ENCODE measurements at regions not wholly inside any gene's neighbourhood (a gene's known extent, or its start where the extent isn't known, plus 50 kb on each side); places are given as distances from the start of the nearest gene placed in this dataset.
"Not testable (repeated sequence)": the region's sequence is repeated elsewhere in the genome, so short reads cannot be mapped to it uniquely, and the experiment has no call there.

DNA sequence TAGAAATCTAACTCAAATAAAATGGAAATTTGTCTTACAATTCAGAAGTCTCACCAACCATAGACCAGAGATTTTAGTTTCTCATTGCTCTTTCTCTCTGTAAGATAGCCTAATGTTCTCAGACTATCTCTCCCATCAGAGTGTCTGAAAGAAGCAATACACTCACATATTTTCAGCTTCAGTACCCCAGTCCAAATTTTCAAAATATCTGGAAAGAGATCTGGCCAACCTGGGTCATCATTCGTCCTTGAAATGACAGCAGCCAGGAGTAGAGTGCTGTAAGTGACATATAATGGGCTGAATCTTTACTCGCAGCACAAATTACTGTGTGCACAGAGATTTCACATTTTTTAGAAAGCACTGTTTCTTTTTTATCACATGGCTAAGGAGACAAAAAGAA lies 313.3 kb upstream of the PRR16 start:
- DNase-seq (ENCODE audit: low spot score): no peak

- no peak for DNase-seq (ENCODE audit: low spot score)
These were observed 312.9 kb upstream of the PRR16 start for GRCh38 chr5:120151181-120151580.

DNA sequence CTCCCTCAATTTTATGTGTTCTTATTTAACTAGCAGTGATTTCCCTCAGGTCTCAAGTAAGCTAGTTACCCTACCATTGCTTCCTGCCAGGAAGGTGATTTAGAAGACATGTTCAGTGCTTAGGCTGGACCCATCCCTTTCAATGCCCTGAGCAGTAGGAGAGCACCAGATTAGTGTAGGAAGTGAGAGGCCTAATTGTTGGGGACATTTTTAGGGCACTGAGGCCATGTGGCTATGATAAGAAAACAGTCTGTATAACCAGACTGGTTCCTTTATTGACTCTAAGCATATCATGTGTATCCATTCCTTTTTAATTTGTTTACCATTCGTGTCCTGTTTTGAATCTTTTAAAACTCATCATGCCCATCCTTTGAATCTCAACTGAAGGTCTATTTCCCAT lies 312.3 kb upstream of the PRR16 start:
- DNase-seq (ENCODE audit: low spot score): no peak

- no peak for DNase-seq (ENCODE audit: low spot score)
These were observed 311.6 kb upstream of the PRR16 start for GRCh38 chr5:120152472-120152871.

GRCh38 chr5:120152931-120153330 lies 311.2 kb upstream of the PRR16 start:
- DNase-seq (ENCODE audit: low spot score): no peak

DNA sequence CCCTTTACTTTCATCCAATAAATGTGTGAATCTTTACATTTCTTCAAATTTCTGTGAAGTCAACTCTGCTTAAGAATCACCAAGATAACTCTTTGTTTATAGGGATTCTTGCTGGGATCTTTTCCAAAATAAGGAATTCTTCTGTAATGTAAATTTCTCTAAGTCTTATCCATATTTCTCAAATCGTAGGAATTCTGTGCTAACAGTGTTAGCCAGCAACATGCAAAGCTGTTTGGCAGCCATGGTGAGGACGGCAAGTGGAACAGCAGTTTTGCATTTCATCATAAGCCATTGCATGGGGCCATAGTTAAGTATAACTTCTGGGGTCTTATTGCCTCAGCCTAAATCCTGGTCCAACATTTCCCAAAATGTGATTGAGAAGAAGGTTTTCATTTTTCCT lies 310.5 kb upstream of the PRR16 start:
- DNase-seq (ENCODE audit: low spot score): no peak

GRCh38 chr5:120155873-120156272 lies 308.2 kb upstream of the PRR16 start:
- no peak for DNase-seq (ENCODE audit: low spot score)

DNA sequence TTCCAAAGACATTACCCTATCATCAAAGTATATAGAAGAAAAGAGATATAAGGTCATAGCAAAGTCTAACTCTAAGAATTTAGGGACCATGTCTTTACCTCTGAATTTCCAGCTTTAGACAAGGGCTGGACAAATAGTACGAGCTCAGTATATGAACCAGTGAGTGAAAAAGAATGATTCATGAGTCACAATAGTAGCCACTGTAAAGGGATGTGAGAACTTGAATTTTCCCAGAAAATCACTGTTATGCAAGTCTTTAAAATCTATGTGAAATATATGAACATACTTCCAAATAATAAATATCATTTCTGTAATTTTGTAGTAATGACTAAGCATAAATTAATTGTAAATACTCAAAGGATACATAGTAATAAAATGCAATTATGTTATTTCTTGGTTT lies 305.9 kb upstream of the PRR16 start:
- no peak for DNase-seq (ENCODE audit: low spot score)

GRCh38 chr5:120159155-120159554 lies 304.9 kb upstream of the PRR16 start:
- no peak for DNase-seq (ENCODE audit: low spot score)

DNA sequence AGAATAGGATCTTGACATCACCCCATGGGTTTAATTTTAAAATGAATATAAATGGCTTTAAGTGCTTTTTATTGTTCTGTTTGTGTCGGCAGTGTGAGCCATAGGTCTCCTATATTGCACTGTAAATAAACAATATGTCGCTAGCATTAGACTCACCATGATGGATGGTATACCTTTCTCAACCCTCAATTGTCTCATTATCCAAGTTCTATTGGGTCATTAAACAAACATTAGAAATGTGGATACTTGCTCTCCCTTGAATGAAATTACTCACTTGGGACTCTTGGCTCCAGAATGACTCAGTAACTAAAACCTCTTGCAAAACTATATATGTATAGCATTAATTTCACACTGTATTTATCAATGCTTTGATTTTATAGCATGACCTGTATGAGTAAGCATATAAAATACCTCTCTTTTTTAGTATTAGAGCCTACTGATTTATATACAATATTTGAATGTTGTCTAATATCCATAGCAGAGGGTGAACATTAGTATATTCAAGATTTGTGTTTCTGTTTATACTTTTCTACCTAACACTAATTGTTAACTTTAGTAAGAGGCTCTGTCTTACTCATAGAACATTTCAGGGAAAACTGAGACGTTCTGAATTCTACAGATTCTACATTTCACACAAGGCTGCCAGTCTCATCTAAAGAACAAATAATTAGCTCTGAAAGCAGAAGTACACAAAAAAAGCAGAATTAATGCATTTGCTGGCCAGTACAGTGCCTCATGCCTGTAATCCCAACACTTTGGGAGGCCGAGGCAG lies 303.8 kb upstream of the PRR16 start:
- DNase-seq (ENCODE audit: low spot score): no peak

GRCh38 chr5:120162321-120162720 lies 301.8 kb upstream of the PRR16 start:
- DNase-seq (ENCODE audit: low spot score): no peak

GRCh38 chr5:120164037-120164436 lies 300.1 kb upstream of the PRR16 start:
- no peak for DNase-seq (ENCODE audit: low spot score)

DNA sequence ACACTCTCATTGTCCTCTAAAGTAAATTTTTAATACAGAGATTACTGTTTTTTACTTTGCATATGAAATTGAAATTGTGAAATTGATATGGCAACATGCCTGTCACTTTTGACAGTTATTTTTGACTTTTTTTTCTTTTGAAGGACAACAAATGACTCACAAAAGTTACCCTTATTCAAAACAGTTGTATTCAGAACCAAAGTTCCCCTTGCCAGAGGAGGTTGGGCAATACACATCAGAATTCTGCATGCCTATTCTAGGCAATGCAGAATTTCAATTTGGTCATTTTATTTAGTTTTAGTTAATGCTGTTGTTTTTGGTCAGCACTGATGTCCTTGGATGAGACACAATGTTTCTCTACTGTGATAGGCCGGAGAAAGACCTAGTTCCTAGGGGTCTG lies 299.1 kb upstream of the PRR16 start:
- no peak for DNase-seq (ENCODE audit: low spot score)

- DNase-seq (ENCODE audit: low spot score): no peak
These were observed 291.0 kb upstream of the PRR16 start for GRCh38 chr5:120173125-120173524.

DNA sequence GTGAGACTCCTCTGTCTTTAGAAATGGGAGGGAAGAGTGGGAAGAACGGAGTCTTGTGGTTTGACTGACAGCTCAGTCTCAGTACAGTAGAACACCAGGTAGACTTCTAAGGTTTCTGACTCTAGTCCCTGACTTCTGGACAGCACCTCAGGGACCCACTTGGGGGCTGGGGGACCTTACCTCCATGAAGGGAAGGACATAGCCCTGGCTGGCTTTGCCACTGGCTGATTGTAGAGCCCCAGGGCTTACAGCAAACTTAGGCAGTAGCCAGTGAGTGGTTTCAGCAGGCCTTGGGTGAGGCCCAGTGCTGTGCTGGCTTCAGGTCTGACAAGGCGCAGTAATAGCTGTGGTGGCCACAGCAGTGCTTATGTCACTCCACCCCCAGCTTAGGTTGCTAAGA lies 290.0 kb upstream of the PRR16 start:
- no peak for DNase-seq (ENCODE audit: low spot score)

DNA sequence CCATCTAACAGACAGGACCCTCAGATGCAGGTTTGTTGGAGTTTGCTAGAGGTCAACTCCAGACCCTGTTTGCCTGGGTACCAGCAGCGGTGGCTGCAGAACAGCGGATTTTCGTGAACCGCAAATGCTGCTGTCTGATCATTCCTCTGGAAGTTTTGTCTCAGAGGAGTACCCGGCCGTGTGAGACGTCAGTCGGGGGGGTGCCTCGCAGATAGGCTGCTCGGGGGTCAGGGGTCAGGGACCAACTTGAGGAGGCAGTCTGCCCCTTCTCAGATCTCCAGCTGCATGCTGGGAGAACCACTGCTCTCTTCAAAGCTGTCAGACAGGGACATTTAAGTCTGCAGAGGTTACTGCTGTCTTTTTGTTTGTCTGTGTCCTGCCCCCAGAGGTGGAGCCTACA lies 282.9 kb upstream of the PRR16 start:
- DNase-seq (ENCODE audit: low spot score): not testable (repeated sequence)

DNA sequence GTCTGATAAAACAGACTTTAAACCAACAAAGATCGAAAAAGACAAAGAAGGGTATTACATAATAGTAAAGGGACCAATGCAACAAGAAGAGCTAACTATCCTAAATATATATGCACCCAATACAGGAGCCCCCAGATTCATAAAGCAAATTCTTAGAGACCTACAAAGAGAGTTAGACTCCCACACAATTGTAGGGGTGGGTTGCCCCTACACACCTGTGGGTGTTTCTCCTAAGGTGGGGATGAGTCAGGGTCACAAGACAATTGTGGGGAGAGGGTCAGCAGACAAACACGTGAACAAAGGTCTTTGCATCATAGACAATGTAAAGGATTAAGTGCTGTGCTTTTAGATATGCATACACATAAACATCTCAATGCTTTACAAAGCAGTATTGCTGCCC lies 269.4 kb upstream of the PRR16 start:
- DNase-seq (ENCODE audit: low spot score): not testable (repeated sequence)

DNA sequence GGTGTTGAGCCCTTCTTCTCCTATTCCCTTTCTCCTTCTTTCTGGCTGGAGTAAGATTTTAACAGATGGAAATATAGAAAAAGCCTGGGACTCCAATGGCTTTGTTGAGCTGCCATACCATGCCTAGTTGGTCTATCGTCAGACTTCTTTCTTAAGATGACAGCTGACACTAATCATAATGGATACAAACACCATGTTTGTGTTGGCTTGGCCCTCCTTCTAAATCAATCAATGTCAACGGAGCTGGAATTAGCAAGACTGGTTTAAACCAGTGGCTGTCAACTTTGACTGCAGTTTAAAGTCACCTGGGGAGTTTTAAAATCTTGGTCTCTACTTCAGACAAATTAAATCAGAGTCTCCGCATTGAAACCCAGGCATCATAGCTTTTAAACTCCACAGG lies 264.5 kb upstream of the PRR16 start:
- DNase-seq (ENCODE audit: low spot score): no peak

- DNase-seq (ENCODE audit: low spot score): no peak
These were observed 257.0 kb upstream of the PRR16 start for GRCh38 chr5:120207129-120207528.

- no peak for DNase-seq (ENCODE audit: low spot score)
These were observed 247.1 kb upstream of the PRR16 start for GRCh38 chr5:120217001-120217400.

DNA sequence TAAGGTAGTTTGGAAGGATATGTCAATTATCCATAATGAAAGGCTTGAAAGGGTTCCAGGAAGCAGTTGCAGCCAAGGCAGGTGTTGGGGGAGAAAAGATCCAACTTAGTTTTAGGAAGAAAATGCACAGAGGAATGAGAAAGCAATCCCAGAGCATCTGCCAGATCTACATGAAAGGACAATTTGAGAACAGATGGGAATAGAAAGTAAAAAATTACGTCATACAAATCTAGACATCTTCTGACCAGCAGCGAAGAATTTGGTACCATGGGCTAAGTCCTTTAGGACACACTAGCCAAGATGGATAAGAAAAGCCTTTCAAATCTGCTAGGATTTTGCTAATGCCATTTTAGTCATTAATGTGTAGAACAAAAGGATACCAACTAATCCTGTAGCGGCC lies 244.1 kb upstream of the PRR16 start:
- no peak for DNase-seq (ENCODE audit: low spot score)

DNA sequence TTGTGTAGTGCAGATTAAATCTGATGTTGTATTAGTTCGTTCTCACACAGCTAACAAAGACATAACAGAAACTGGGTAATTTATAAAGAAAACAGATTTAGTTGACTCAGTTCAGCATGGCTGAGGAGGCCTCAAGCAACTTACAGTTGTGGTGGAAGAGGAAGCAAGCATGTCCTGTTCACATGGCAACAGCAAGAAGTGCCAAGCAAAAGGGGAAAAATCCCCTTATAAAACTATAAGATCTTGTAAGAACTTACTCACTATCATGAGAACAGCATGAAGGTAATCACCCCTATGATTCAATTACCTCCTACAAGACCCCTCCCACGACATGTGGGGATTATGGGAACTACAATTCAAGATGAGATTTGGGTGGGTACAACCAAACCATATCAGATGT lies 238.6 kb upstream of the PRR16 start:
- no peak for DNase-seq (ENCODE audit: low spot score)

GRCh38 chr5:120228262-120229031 lies 235.7 kb upstream of the PRR16 start:
- no peak for DNase-seq (ENCODE audit: low spot score)

DNA sequence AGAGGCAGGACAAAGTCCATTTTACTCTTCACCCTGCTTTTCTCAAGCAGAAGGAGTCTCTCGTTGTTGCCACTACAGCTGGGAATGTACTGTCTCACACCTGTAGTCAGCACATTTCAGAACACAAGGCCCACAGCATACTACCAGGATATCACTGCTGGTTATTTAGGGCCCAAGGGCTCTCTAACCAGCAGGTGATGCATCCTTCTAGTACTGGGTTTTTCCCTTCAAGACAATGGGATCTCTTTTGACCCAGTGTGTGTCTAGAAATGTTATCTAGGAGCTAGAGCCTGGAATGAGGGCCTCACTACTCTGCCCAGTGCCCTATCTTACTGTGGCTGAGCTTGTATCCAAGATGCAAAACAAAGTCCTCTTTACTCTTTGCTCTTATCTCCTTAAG lies 235.1 kb upstream of the PRR16 start:
- no peak for DNase-seq (ENCODE audit: low spot score)
